Esophagus muscularis mucosa (tissue), 4 donors: ENCODE measurements at regions not wholly inside any gene's neighbourhood (a gene's known extent, or its start where the extent isn't known, plus 50 kb on each side); places are given as distances from the start of the nearest gene placed in this dataset.
"Not testable (repeated sequence)": the region's sequence is repeated elsewhere in the genome, so short reads cannot be mapped to it uniquely, and the experiment has no call there.

Experiments used
- DNase-seq: peaks from one replicate; pipeline ENCODE4 v3.0.0-alpha.2; 2017; ENCODE audit errors: extremely low spot score
- H3K27ac ChIP-seq, 4 donors: fragments of 200-600 bp; sonication (generic); replicated peaks in 1 of 4; 1 replicate in 3 of 4; 2 replicates in 1 of 4; pipeline ENCODE4 v1.5.1; 2016 to 2019; ENCODE audit warnings: mild to moderate bottlenecking in 1 of 4
- H3K27me3 ChIP-seq, 4 donors: fragments of 200-600 bp; sonication (generic); one replicate each; pipeline versions ENCODE4 v1.5.1 to v1.6.0; 2016 to 2019
- H3K36me3 ChIP-seq, 4 donors: fragments of 200-600 bp; sonication (generic); one replicate each; pipeline ENCODE4 v1.5.1; 2016 to 2019
- H3K4me1 ChIP-seq, 4 donors: fragments of 200-600 bp; sonication (generic); one replicate each; pipeline ENCODE4 v1.5.1; 2016 to 2019
- H3K4me3 ChIP-seq, 4 donors: fragments of 200-600 bp; sonication (generic); 1 replicate in 2 of 4; 2 replicates in 2 of 4; pipeline ENCODE4 v1.5.1; 2016 to 2019; ENCODE audit warnings: mild to moderate bottlenecking in 4 of 4, moderate library complexity in 1 of 4
- H3K9me3 ChIP-seq, 4 donors: fragments of 200-600 bp; sonication (generic); 1 replicate in 3 of 4; 2 replicates in 1 of 4; pipeline ENCODE4 v1.5.1; 2016 to 2019
- CTCF ChIP-seq, 3 experiments: fragments of 200-600 bp in 2 of 3; fragments of 450-650 bp in 1 of 3; sonication (generic) in 2 of 3; IDR thresholded peaks; one replicate each; pipeline ENCODE4 v1.5.1; 2017 to 2019; ENCODE audit warnings: antibody characterized with exemption in 3 of 3, mild to moderate bottlenecking in 2 of 3, moderate library complexity in 1 of 3
- EP300 ChIP-seq: sonication (generic); formaldehyde crosslinking; IDR thresholded peaks from one replicate; pipeline ENCODE4 v1.6.1; 2017; ENCODE audit warnings: antibody characterized with exemption
- POLR2A ChIP-seq: fragments of 450-650 bp; IDR thresholded peaks from one replicate; pipeline ENCODE4 v1.6.1; 2017; ENCODE audit warnings: antibody characterized with exemption, moderate library complexity, mild to moderate bottlenecking, low read depth
- POLR2AphosphoS5 ChIP-seq, 2 donors: sonication (generic); formaldehyde crosslinking; IDR thresholded peaks; one replicate each; pipeline ENCODE4 v1.6.1; 2017; ENCODE audit warnings: antibody characterized with exemption in 2 of 2
- WGBS: methylation state at CpG from one replicate; pipeline ENCODE4 v1.1.5; 2018; 5-methylcytosine and 5-hydroxymethylcytosine counted together
- intact Hi-C: fragments of 100-400 bp; cut with DNase I; formaldehyde crosslinking; loops from one replicate; pipeline ENCODE4 v1.15.1; 2023

DNA sequence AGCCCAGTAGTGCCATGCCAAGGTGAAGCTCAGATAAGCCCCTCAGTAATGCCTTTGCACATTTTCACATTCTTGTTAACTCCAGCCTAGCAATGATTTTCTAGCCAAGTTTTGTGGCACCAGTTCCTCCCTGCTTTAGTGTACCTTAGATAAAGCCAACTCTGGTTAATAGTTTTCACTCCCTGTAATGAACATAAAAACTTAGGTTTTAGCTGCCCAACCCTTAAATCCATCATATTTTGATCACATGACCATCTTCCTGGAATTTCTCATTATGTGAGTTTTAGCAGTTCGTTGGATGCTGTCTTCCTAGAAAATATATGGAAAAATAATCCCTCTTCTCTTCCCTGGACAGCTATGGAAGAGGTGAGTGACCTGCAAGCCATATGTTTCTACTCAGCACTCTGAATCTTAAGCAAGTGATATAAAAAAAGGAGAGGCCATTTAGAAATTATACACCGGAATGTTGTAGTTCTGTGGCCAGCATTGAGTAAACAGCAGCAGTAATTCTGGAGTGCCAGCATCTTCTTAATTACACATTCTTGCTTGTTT, 62.2 kb upstream of the P2RY1 start:
- no peak overlapping the region for H3K27ac ChIP-seq
- DNase-seq = no peak

GRCh38 chr3:152773633-152774032, 61.3 kb upstream of the P2RY1 start:
- intact Hi-C loops = no loop called here
- H3K36me3 ChIP-seq = no peaks in the 10 kb centered on the region
- no peak overlapping the region for H3K27ac ChIP-seq

More for the DNA sequence above, 62.2 kb upstream of the P2RY1 start:
- H3K27me3 ChIP-seq = no peaks in the 10 kb centered on the region
- H3K9me3 ChIP-seq = no peaks in the 10 kb centered on the region
- H3K36me3 ChIP-seq = no peaks in the 10 kb centered on the region
- peaks cover 0 to 11% (median 0%) of the 10 kb centered on the region in 4 donors for H3K4me1 ChIP-seq
- intact Hi-C loops = no loop called here
- no peak overlapping the region for H3K4me3 ChIP-seq
- no peak for TF ChIP-seq EP300
- TF ChIP-seq POLR2A = no peak
- no peak for TF ChIP-seq CTCF (IDR thresholded peaks at IDR 0.05)
- no peak for TF ChIP-seq POLR2AphosphoS5 (IDR thresholded peaks at IDR 0.05)
- WGBS = 41% methylated on average over 2 of the region's 2 CpGs

GRCh38 chr3:152774230-152774629, 60.7 kb upstream of the P2RY1 start:
- 97% methylated on average over 4 of the region's 4 CpGs for WGBS

More at GRCh38 chr3:152773633-152774032, 61.3 kb upstream of the P2RY1 start:
- Histone ChIP-seq H3K4me3 (no peak overlapping the region), H3K4me1 (peaks cover 0 to 9% (median 0%) of the 10 kb centered on the region in 4 donors), H3K27me3 (no peaks in the 10 kb centered on the region), H3K9me3 (no peaks in the 10 kb centered on the region)
- no peak for TF ChIP-seq POLR2AphosphoS5 (IDR thresholded peaks at IDR 0.05)
- DNase-seq = no peak

GRCh38 chr3:152778022-152778421, 56.9 kb upstream of the P2RY1 start:
- Histone ChIP-seq H3K4me1 (no peaks in the 10 kb centered on the region), H3K4me3 (no peak overlapping the region), H3K9me3 (no peaks in the 10 kb centered on the region), H3K27ac (no peak overlapping the region), H3K36me3 (no peaks in the 10 kb centered on the region), H3K27me3 (no peaks in the 10 kb centered on the region)
- 86% methylated on average over 2 of the region's 2 CpGs for WGBS
- DNase-seq = no peak
- no peak for TF ChIP-seq POLR2AphosphoS5 (IDR thresholded peaks at IDR 0.05)
- intact Hi-C loops = no loop called here

More at GRCh38 chr3:152774230-152774629, 60.7 kb upstream of the P2RY1 start:
- H3K4me3 ChIP-seq, intact Hi-C loops, H3K27me3 ChIP-seq, H3K36me3 ChIP-seq, DNase-seq, H3K27ac ChIP-seq, H3K9me3 ChIP-seq, H3K4me1 ChIP-seq: not testable (repeated sequence)

DNA sequence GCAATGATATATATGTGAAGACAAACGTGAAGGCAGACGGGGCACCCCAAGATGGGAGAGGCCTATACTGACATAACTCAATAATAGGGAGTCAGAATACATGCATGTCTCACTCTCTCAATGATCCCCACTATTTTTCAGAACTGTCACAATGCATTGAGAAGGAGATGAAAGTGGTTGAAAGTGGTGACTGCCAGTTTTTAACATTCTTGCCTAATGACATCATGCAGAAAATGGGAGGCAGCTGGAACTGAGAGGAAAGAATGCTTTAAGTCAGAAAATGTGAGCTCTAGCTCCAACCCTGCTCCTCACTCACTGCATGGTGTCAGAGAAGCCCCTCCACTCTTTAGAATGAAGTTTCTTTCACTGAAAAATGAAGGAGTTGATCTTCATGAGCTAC, 55.3 kb upstream of the P2RY1 start:
- TF ChIP-seq EP300 (no peak), POLR2AphosphoS5 (IDR thresholded peaks at IDR 0.05) (no peak), CTCF (IDR thresholded peaks at IDR 0.05) (no peak), POLR2A (no peak)
- Histone ChIP-seq H3K36me3 (no peaks in the 10 kb centered on the region), H3K27ac (no peak overlapping the region), H3K9me3 (no peaks in the 10 kb centered on the region), H3K4me3 (no peak overlapping the region), H3K27me3 (no peaks in the 10 kb centered on the region), H3K4me1 (no peaks in the 10 kb centered on the region)
- 65% methylated on average over 2 of the region's 2 CpGs for WGBS
- no peak for DNase-seq
- intact Hi-C loops = no loop called here

DNA sequence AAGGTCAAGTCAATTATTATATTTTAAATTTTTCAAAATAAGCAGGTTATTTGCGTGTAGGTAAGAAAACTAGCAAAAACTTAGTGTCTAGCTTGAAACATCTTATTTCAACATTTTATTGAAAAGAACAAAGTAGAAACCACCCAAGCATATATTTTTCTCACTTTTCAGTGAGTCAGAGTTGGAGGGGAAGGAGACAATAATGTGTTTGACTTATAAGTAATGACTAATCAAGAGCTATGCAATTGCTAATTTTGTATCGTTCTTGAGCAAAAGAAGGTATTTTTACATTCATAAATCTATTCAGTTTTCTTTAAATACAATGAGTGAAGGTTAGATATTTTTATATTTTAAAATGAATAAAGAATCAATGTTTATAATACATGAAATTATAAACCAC, 54.4 kb upstream of the P2RY1 start:
- no peak for TF ChIP-seq EP300
- TF ChIP-seq CTCF (IDR thresholded peaks at IDR 0.05) = no peak
- no peak for TF ChIP-seq POLR2A
- no peak for TF ChIP-seq POLR2AphosphoS5 (IDR thresholded peaks at IDR 0.05)
- Histone ChIP-seq H3K4me3 (no peak overlapping the region), H3K9me3 (no peaks in the 10 kb centered on the region), H3K27ac (no peak overlapping the region), H3K27me3 (no peaks in the 10 kb centered on the region), H3K4me1 (no peaks in the 10 kb centered on the region), H3K36me3 (no peaks in the 10 kb centered on the region)
- intact Hi-C loops = no loop called here
- no peak for DNase-seq
- 91% methylated on average over 2 of the region's 2 CpGs for WGBS
